ENCODE measurements at regions not wholly inside any gene's neighbourhood (a gene's known extent, or its start where the extent isn't known, plus 50 kb on each side); places are given as distances from the start of the nearest gene placed in this dataset.

DNA sequence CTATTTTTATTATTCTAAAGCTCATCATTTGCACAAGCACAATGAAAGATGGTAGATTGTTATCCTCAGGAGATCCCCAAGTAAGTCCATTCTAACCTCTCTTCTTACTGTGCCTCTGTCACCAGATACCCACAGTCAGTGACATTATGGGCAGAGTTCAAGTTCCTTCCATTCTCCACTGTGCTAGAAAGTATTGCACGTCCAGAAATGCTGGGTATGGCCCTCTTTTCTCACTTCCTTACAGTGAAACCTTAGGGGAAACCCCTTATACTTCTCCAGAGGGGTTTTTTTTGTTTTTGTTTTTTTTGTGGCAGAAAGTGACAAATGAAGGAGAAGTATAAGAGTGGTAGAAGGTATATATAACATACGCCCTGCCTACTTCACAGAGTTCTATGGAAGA, 102.9 kb downstream of the DIO2 start:
- Histone ChIP-seq H3K9ac (no peak overlapping the region), H3K27me3 (no peaks in the 10 kb centered on the region), H4K20me1 (ENCODE audit: low read depth) (no peaks in the 10 kb centered on the region), H3K4me3 (no peak overlapping the region), H3K4me2 (no peak overlapping the region), H3K9me3 (ENCODE audit: low read depth) (no peaks in the 10 kb centered on the region), H3K36me3 (no peaks in the 10 kb centered on the region), H3K4me1 (no peaks in the 10 kb centered on the region), H3F3A (ENCODE audit: low read depth) (no peaks in the 10 kb centered on the region), H3K27ac (no peak overlapping the region), H3K79me2 (ENCODE audit: low read depth) (no peaks in the 10 kb centered on the region), H2AFZ (replicated peaks) (no peak overlapping the region)
- no peaks in the 10 kb centered on the region for H3K36me3 Mint-ChIP-seq
- H3K4me3 Mint-ChIP-seq = no peak overlapping the region
- peaks cover under 1% of the 10 kb centered on the region for H3K9me3 Mint-ChIP-seq
- H3K27ac Mint-ChIP-seq = no peak overlapping the region
- no peak for DNase-seq (ENCODE audit: low spot score)
- peaks cover 3% of the 10 kb centered on the region for H3K27me3 Mint-ChIP-seq (ENCODE audit: insufficient read depth, low read depth)
- H3K4me1 Mint-ChIP-seq = peaks cover 8% of the 10 kb centered on the region
- no peak for TF ChIP-seq EZH2 (IDR thresholded peaks at IDR 0.05)
- TF ChIP-seq, protein P1, sequence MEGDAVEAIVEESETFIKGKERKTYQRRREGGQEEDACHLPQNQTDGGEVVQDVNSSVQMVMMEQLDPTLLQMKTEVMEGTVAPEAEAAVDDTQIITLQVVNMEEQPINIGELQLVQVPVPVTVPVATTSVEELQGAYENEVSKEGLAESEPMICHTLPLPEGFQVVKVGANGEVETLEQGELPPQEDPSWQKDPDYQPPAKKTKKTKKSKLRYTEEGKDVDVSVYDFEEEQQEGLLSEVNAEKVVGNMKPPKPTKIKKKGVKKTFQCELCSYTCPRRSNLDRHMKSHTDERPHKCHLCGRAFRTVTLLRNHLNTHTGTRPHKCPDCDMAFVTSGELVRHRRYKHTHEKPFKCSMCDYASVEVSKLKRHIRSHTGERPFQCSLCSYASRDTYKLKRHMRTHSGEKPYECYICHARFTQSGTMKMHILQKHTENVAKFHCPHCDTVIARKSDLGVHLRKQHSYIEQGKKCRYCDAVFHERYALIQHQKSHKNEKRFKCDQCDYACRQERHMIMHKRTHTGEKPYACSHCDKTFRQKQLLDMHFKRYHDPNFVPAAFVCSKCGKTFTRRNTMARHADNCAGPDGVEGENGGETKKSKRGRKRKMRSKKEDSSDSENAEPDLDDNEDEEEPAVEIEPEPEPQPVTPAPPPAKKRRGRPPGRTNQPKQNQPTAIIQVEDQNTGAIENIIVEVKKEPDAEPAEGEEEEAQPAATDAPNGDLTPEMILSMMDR (IDR thresholded peaks at IDR 0.05) = no peak
- TF ChIP-seq EZH2phosphoT487 (IDR thresholded peaks at IDR 0.05) = no peak

DNA sequence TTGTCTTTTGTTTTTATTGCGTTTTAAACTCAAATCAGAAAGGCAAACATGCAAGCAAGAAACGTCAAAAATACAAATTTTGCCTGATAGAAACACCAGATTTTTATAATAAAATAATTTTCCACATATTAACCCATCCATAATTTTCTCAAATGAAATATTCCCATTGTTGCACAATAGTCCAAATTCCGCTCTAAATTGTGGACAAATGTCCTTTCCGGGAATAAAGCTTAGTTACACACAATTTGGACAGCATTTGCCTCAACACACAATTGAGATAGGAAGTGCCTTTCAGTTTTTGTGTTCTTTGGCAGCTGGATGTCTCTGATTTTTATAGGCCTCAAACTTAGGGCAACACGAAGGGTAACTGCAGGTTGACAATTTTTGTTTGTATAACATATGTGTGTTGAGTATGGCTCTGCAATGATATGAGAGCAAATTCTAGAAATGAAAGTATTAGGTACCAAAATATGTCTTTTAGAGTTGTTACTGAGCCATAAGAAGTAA, 105.8 kb downstream of the DIO2 start:
- H3K9me3 Mint-ChIP-seq = no peaks in the 10 kb centered on the region
- H3K4me1 Mint-ChIP-seq = peaks cover 5% of the 10 kb centered on the region
- Histone ChIP-seq H3K4me3 (no peak overlapping the region), H3K27ac (no peak overlapping the region), H3K79me2 (ENCODE audit: low read depth) (no peaks in the 10 kb centered on the region), H2AFZ (replicated peaks) (no peak overlapping the region), H3K4me2 (no peak overlapping the region), H3K4me1 (no peaks in the 10 kb centered on the region), H3F3A (ENCODE audit: low read depth) (no peaks in the 10 kb centered on the region), H4K20me1 (ENCODE audit: low read depth) (no peaks in the 10 kb centered on the region), H3K9ac (no peak overlapping the region), H3K36me3 (no peaks in the 10 kb centered on the region), H3K9me3 (ENCODE audit: low read depth) (no peaks in the 10 kb centered on the region), H3K27me3 (no peaks in the 10 kb centered on the region)
- TF ChIP-seq EZH2phosphoT487 (IDR thresholded peaks at IDR 0.05) = no peak
- TF ChIP-seq, protein P1 (IDR thresholded peaks at IDR 0.05) = no peak
- TF ChIP-seq EZH2 (IDR thresholded peaks at IDR 0.05) = no peak
- no peaks in the 10 kb centered on the region for H3K36me3 Mint-ChIP-seq
- no peak for DNase-seq (ENCODE audit: low spot score)
- no peak overlapping the region for H3K4me3 Mint-ChIP-seq
- peaks cover 3% of the 10 kb centered on the region for H3K27me3 Mint-ChIP-seq (ENCODE audit: insufficient read depth, low read depth)
- H3K27ac Mint-ChIP-seq = no peak overlapping the region

DNA sequence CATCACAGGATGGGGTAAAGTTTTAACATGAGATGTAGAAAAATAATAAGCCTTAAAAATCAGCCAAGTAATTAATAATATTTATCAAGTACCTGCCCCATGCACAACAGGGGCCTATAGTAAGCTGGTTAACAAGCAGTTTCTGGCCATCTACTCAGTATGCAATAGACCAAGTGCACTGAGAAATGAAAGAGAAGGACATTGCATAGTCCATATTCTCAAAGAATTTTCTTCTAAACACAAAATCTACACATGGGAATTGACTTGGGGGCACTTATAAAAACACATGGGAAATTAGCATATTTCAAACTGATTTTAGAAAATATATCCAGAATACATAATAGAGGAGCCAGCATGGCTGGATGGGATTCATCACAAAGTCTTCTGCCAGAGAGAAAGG, 109.5 kb downstream of the DIO2 start:
- H3K27ac ChIP-seq = no peak overlapping the region
- H4K20me1 ChIP-seq (ENCODE audit: low read depth) = no peaks in the 10 kb centered on the region
- H3K36me3 Mint-ChIP-seq = no peaks in the 10 kb centered on the region
- no peak overlapping the region for H3K9ac ChIP-seq
- peak overlapping the region; percentile 51 for H3K27ac Mint-ChIP-seq
- H2AFZ ChIP-seq (replicated peaks) = no peak overlapping the region
- no peaks in the 10 kb centered on the region for H3K4me1 ChIP-seq
- H3K4me3 Mint-ChIP-seq = no peak overlapping the region
- DNase-seq (ENCODE audit: low spot score) = no peak
- no peaks in the 10 kb centered on the region for H3K9me3 Mint-ChIP-seq
- TF ChIP-seq EZH2phosphoT487 (IDR thresholded peaks at IDR 0.05) (no peak), EZH2 (IDR thresholded peaks at IDR 0.05) (no peak)
- TF ChIP-seq, protein P1 (IDR thresholded peaks at IDR 0.05) = no peak
- H3K36me3 ChIP-seq = no peaks in the 10 kb centered on the region
- peaks cover 5% of the 10 kb centered on the region for H3K4me1 Mint-ChIP-seq
- H3K27me3 Mint-ChIP-seq (ENCODE audit: insufficient read depth, low read depth) = no peaks in the 10 kb centered on the region
- no peaks in the 10 kb centered on the region for H3K27me3 ChIP-seq
- no peak overlapping the region for H3K4me3 ChIP-seq
- no peaks in the 10 kb centered on the region for H3K9me3 ChIP-seq (ENCODE audit: low read depth)
- no peak overlapping the region for H3K4me2 ChIP-seq
- H3K79me2 ChIP-seq (ENCODE audit: low read depth) = no peaks in the 10 kb centered on the region
- H3F3A ChIP-seq (ENCODE audit: low read depth) = no peaks in the 10 kb centered on the region
